ENCODE measurements at regions not wholly inside any gene's neighbourhood (a gene's known extent, or its start where the extent isn't known, plus 50 kb on each side); places are given as distances from the start of the nearest gene placed in this dataset.
A peak's percentile ranks its signal among the peaks of the same experiment; 100 is the strongest.

- DNase-seq = no peak
Measured at GRCh38 chr9:129396365-129396708, 218.3 kb upstream of the IER5L start.

GRCh38 chr9:129395633-129396364, 217.7 kb upstream of the IER5L start:
- DNase-seq = no peak

GRCh38 chr9:129394886-129395279, 216.8 kb upstream of the IER5L start:
- no peak for DNase-seq

GRCh38 chr9:129394061-129394885, 216.2 kb upstream of the IER5L start:
- no peak for DNase-seq

- DNase-seq = no peak
Measured at GRCh38 chr9:129393064-129393463, 215.0 kb upstream of the IER5L start.

GRCh38 chr9:129392093-129392541, 214.1 kb upstream of the IER5L start:
- DNase-seq = no peak

GRCh38 chr9:129391221-129391661, 213.2 kb upstream of the IER5L start:
- no peak for DNase-seq

- DNase-seq = no peak
Measured at GRCh38 chr9:129390541-129390940, 212.5 kb upstream of the IER5L start.

GRCh38 chr9:129387822-129388221, 209.8 kb upstream of the IER5L start:
- no peak for DNase-seq

GRCh38 chr9:129386812-129387177, 208.7 kb upstream of the IER5L start:
- no peak for DNase-seq

GRCh38 chr9:129385211-129385934, 207.3 kb upstream of the IER5L start:
- no peak for DNase-seq

GRCh38 chr9:129384491-129385210, 206.6 kb upstream of the IER5L start:
- DNase-seq = no peak

- DNase-seq = peak; percentile 67
Measured at GRCh38 chr9:129383561-129384490, 205.8 kb upstream of the IER5L start.

- no peak for DNase-seq
Measured at GRCh38 chr9:129383019-129383560, 205.0 kb upstream of the IER5L start.

- DNase-seq = no peak
Measured at GRCh38 chr9:129382281-129383018, 204.4 kb upstream of the IER5L start.

GRCh38 chr9:129381481-129381957, 203.5 kb upstream of the IER5L start:
- DNase-seq = no peak

- DNase-seq = no peak
Measured at GRCh38 chr9:129380961-129381401, 202.9 kb upstream of the IER5L start.

GRCh38 chr9:129379886-129380285, 201.8 kb upstream of the IER5L start:
- DNase-seq = no peak

- DNase-seq = no peak
Measured at GRCh38 chr9:129379181-129379836, 201.2 kb upstream of the IER5L start.
